IPS DF 6.9 (cell line): ENCODE measurements at regions not wholly inside any gene's neighbourhood (a gene's known extent, or its start where the extent isn't known, plus 50 kb on each side); places are given as distances from the start of the nearest gene placed in this dataset.
A peak's percentile ranks its signal among the peaks of the same experiment; 100 is the strongest.

Experiments used
- DNase-seq: peaks from one replicate; pipeline ENCODE4 v3.0.0-alpha.2; 2013; ENCODE audit warnings: low read depth, low spot score
- H3K27ac ChIP-seq: one replicate; pipeline ENCODE4 v1.5.1; 2013; ENCODE audit warnings: low read length, control low read depth
- H3K27me3 ChIP-seq: 2 replicates; pipeline ENCODE4 v1.6.1; 2013; ENCODE audit warnings: mild to moderate bottlenecking, low read length; ENCODE audit not compliant: control insufficient read depth, insufficient read depth
- H3K36me3 ChIP-seq: 2 replicates; pipeline ENCODE4 v1.6.1; 2013; ENCODE audit warnings: low read length; ENCODE audit not compliant: control insufficient read depth, insufficient read depth
- H3K4me1 ChIP-seq: 2 replicates; pipeline ENCODE4 v1.6.1; 2013; ENCODE audit warnings: low read length; ENCODE audit not compliant: control insufficient read depth, insufficient read depth
- H3K4me3 ChIP-seq: 2 replicates; pipeline ENCODE4 v1.5.1; 2013; ENCODE audit warnings: mild to moderate bottlenecking, low read length
- H3K9me3 ChIP-seq: 2 replicates; pipeline ENCODE4 v1.6.1; 2013; ENCODE audit warnings: low read length, inconsistent platforms; ENCODE audit not compliant: control insufficient read depth, insufficient read depth
- WGBS: extraction: QIAGEN DNeasy Blood & Tissue Kit; methylation state at CpG from one replicate; pipeline ENCODE4 v1.1.7; 2013; ENCODE audit warnings: mixed read lengths, missing lambda C conversion rate; ENCODE audit not compliant: insufficient read length, insufficient coverage; 5-methylcytosine and 5-hydroxymethylcytosine counted together

DNA sequence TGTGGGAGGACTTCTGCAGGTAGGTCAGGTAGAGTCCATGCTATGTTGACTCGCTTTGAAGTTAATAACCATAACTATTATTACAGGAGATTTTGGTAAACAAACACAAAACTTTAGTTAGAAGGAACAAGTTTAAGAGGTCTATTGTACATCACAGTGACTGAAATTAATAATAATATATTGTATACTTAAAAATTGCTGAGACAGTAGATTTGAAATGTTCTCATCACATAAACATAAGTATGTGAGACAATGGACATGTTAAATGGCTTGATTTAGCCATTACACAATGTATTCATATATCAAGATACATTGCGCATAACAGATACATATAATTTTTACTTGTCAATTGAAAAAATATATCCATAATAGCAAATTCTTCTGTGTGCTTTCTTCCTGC, 91.4 kb upstream of the CD53 start:
- H3K27ac ChIP-seq = no peak overlapping the region
- no peak for DNase-seq
- no peaks in the 10 kb centered on the region for H3K9me3 ChIP-seq
- no peaks in the 10 kb centered on the region for H3K4me1 ChIP-seq
- WGBS = no CpG with 5 or more reads among the region's 2 CpGs
- H3K4me3 ChIP-seq = no peak overlapping the region
- H3K27me3 ChIP-seq = no peaks in the 10 kb centered on the region; the same call in 1 of the 2 replicates
- H3K36me3 ChIP-seq = no peaks in the 10 kb centered on the region

DNA sequence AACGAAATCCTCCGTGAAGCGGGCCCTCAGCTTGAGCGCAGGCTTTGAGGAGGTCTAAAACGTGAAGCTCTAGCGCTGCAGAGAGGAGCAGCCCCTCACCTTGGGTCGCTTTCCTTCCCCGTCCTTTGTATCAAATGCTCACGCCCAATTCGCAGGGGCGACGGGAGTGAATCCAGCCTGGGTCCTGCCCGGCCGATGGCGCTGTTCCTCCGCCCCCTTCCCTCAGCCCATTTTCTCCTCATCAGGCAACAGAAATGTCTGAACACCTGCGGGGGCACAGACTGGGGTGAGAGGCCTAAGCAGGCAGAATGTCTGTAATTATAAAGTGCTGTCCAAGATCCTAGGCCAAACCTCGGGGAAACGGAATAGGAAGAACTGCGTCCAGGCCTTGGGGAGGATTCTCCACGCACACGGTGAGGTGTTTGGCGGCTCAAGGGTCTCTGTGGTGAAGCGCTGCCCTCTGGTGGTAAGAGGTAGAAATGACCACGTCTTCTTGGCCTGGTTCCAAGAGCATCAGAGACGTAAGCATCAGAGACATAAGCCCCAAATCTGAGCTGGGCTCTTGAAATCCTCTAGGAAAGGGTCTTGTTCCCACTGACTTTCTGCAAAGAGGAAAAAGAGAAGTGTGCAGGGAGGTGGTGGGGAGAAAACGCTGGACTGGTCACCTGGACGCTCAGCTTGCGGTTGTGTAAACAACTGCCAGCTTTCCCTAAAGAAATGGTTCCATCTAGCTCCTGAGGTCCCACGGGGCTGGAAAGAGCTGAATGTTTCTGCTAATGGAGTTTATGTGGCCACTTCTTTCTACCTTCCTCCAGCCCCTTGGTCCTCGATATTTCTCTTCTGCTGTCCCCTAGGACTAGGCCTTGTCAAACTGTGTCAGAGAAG, 92.1 kb upstream of the CD53 start:
- peak; percentile 70 for DNase-seq
- Histone ChIP-seq H3K36me3 (no peaks in the 10 kb centered on the region), H3K27me3 (no peaks in the 10 kb centered on the region; the same call in 1 of the 2 replicates), H3K9me3 (no peaks in the 10 kb centered on the region), H3K27ac (no peak overlapping the region), H3K4me3 (peak overlapping the region; percentile 27; the same call in 1 of the 2 replicates), H3K4me1 (no peaks in the 10 kb centered on the region)
- WGBS = no CpG with 5 or more reads among the region's 31 CpGs

DNA sequence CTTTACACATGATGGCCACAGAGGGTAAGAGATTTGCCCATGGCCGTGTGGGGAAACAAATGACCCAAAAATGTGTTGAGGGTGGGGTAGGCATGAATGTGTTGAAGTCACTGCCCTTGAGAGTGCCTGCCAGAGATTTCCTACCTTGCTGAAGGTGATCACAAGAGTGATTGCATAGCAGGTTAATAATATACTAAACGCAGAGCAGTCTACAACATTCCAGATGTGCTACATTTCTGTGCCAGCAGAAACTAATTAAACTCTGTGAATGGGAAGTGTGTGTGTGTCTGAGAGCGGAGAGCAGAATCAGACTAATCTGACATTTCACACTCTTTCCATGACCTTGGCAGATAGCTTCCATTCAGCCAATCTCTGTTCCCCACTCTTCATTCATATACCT, 93.3 kb upstream of the CD53 start:
- WGBS = no CpG with 5 or more reads among the region's 3 CpGs
- Histone ChIP-seq H3K9me3 (no peaks in the 10 kb centered on the region), H3K4me3 (no peak overlapping the region), H3K36me3 (no peaks in the 10 kb centered on the region), H3K27me3 (no peaks in the 10 kb centered on the region; the same call in 1 of the 2 replicates), H3K27ac (no peak overlapping the region), H3K4me1 (no peaks in the 10 kb centered on the region)
- DNase-seq = no peak

DNA sequence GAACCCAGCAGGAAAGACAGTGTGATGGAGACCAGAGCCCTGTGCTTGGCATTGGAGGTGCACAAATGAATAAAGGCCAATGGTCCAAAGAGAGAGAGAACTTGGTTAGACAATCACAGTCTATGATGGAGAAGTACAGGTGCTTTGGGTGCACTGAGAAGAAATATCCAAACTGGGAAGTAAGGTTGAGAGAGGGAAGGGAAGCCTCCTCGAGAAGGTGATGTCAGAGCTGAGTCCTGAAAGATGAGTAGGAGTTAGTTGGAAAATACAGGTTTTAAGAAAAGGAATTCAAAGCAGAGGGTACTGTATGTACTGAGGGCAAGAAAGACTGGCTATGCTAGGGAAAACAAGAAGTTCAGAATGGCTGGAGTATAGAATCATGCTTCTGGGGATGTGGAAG, 94.1 kb upstream of the CD53 start:
- Histone ChIP-seq H3K27me3 (no peaks in the 10 kb centered on the region; the same call in 1 of the 2 replicates), H3K9me3 (no peaks in the 10 kb centered on the region), H3K4me3 (no peak overlapping the region), H3K4me1 (peaks cover 2% of the 10 kb centered on the region; the same call in 1 of the 2 replicates), H3K27ac (no peak overlapping the region), H3K36me3 (no peaks in the 10 kb centered on the region)
- WGBS = no CpG with 5 or more reads among the region's 1 CpG
- DNase-seq = no peak

DNA sequence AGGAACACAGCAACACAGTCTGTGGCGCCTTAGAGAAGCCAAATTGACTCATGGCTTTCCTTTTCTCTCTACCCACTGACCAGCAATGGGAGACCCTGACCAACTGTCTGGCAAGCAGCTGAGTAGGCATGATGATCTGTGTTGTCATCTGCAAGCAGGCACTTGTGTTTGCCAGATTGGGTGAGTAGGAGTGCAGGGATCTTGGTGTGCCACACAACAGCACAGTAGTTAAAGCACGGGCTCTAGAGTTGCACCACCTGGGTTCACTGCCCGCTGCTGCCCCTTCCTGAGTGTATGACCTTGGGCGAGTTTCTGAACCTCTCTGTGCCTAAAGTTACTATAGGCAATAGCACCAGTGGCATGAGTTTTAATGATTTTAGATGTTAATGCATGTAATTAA, 95.7 kb upstream of the CD53 start:
- no peaks in the 10 kb centered on the region for H3K36me3 ChIP-seq
- no peak overlapping the region for H3K27ac ChIP-seq
- WGBS = no CpG with 5 or more reads among the region's 4 CpGs
- H3K9me3 ChIP-seq = no peaks in the 10 kb centered on the region
- no peaks in the 10 kb centered on the region; the same call in 1 of the 2 replicates for H3K27me3 ChIP-seq
- peaks cover 2% of the 10 kb centered on the region; the same call in 1 of the 2 replicates for H3K4me1 ChIP-seq
- no peak overlapping the region for H3K4me3 ChIP-seq
- DNase-seq = no peak

DNA sequence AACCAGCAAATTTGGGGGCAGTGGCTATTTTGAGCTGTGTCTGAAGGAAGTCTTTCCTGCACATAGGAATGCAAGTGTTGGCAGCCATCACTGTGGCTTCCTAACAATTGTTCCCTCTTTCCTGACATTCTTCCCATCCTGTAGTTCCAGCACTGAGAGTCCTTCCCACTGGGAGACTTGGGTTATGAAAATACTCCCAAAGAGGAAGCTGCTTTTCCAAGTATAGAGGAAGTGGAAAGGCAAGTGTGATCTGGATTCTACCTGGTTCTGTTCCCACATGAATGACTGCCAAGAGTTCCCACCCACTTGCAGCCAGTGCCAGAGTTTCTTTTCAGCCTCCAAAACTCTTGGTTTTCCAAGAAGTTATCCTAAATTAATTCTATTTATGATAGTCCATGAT, 98.5 kb upstream of the CD53 start:
- H3K27ac ChIP-seq = no peak overlapping the region
- H3K36me3 ChIP-seq = no peaks in the 10 kb centered on the region
- H3K27me3 ChIP-seq = no peaks in the 10 kb centered on the region
- H3K4me1 ChIP-seq = peaks cover 2% of the 10 kb centered on the region; the same call in 1 of the 2 replicates
- DNase-seq = no peak
- H3K9me3 ChIP-seq = no peaks in the 10 kb centered on the region
- H3K4me3 ChIP-seq = no peak overlapping the region

DNA sequence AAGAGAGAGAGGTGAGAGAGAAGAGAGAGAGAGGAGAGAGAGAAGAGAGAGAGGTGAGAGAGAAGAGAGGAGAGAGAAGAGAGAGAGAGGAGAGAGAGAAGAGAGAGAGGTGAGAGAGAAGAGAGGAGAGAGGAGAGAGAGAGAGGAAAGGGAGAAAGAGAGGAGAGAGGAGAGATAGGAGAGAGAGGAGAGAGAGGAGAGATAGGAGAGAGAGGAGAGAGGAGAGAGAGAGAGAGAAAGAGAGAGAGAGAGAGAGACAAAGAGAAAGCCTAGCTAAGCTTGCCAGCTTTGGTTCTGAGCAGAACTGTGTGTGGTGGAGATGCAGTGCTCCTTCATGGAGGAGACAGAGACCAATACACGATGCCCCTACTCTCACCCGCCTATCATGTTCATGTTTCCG, 99.1 kb upstream of the KCNA3 start:
- no peaks in the 10 kb centered on the region for H3K27me3 ChIP-seq
- no peak for DNase-seq
- H3K4me1 ChIP-seq = peaks cover 2% of the 10 kb centered on the region; the same call in 1 of the 2 replicates
- H3K36me3 ChIP-seq = no peaks in the 10 kb centered on the region
- H3K4me3 ChIP-seq = no peak overlapping the region
- no peak overlapping the region for H3K27ac ChIP-seq
- WGBS = no CpG with 5 or more reads among the region's 3 CpGs
- H3K9me3 ChIP-seq = no peaks in the 10 kb centered on the region

GRCh38 chr1:110771245-110772022, 96.7 kb upstream of the KCNA3 start:
- Histone ChIP-seq H3K36me3 (no peaks in the 10 kb centered on the region), H3K27me3 (0 out of 2 replicates have a peak, but pooled peaks cover 1% of the 10 kb centered on the region)
- WGBS = no CpG with 5 or more reads among the region's 2 CpGs

DNA sequence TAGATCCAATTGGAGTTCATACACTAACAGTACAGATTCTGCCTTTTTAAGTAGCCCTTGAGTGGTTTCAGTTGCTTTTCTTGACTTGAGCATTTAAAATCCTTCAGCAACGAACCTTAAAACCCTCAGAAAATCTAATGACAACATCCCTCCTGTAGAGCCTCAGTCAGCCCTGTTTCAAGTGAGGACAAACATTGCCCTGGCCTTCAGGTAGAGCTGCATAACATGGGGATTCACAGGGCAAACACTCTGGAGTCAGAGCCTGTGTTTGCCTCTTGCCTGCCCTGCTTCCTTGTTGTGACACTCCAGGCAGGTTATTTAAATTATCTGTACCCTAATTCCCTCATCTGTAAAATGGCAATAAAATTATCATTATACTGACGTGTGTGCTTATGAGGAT, 96.1 kb upstream of the KCNA3 start:
- Histone ChIP-seq H3K27ac (no peak overlapping the region), H3K4me3 (no peak overlapping the region), H3K27me3 (0 out of 2 replicates have a peak, but pooled peaks cover 1% of the 10 kb centered on the region), H3K9me3 (no peaks in the 10 kb centered on the region), H3K36me3 (no peaks in the 10 kb centered on the region), H3K4me1 (peaks cover 2% of the 10 kb centered on the region; the same call in 1 of the 2 replicates)
- no peak for DNase-seq
- no CpG with 5 or more reads among the region's 2 CpGs for WGBS

More at GRCh38 chr1:110771245-110772022, 96.7 kb upstream of the KCNA3 start:
- H3K27ac ChIP-seq = no peak overlapping the region
- peaks cover 2% of the 10 kb centered on the region; the same call in 1 of the 2 replicates for H3K4me1 ChIP-seq
- no peak for DNase-seq
- H3K4me3 ChIP-seq = no peak overlapping the region
- no peaks in the 10 kb centered on the region for H3K9me3 ChIP-seq

DNA sequence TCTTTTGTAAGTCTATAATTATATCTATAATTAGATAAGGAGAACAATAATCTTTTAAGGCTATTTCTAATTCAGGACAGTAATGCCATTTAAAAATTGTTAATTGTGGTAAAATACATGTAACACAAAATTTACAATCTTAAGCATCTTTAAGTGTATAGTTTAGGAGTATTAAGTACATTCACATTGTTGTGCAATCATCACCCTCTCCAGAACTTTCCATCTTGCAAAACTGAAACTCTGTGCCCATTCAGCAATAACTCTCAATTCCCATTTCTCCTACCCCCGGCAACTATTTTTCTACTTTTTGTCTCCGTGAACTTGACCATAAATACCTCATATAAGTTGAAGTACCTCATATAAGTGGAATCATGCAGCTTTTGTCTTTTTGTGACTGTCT, 93.9 kb upstream of the KCNA3 start:
- no peak for DNase-seq
- no peaks in the 10 kb centered on the region for H3K4me1 ChIP-seq

More for the DNA sequence above, 93.9 kb upstream of the KCNA3 start:
- Histone ChIP-seq H3K27me3 (0 out of 2 replicates have a peak, but pooled peaks cover 1% of the 10 kb centered on the region), H3K9me3 (no peaks in the 10 kb centered on the region), H3K36me3 (no peaks in the 10 kb centered on the region), H3K27ac (no peak overlapping the region), H3K4me3 (no peak overlapping the region)
- no CpG with 5 or more reads among the region's 2 CpGs for WGBS
